ENCODE measurements at regions not wholly inside any gene's neighbourhood (a gene's known extent, or its start where the extent isn't known, plus 50 kb on each side); places are given as distances from the start of the nearest gene placed in this dataset.

- intact Hi-C loops (cut with DNase I; ENCODE audit: low total_unique reads) = no loop called here
- H3K36me3 ChIP-seq (ENCODE audit: low read depth, missing control alignments) = no peaks in the 10 kb centered on the region
- no peak overlapping the region for H3K27ac ChIP-seq
- no peak overlapping the region for H3K4me3 ChIP-seq
- TF ChIP-seq, protein P1, sequence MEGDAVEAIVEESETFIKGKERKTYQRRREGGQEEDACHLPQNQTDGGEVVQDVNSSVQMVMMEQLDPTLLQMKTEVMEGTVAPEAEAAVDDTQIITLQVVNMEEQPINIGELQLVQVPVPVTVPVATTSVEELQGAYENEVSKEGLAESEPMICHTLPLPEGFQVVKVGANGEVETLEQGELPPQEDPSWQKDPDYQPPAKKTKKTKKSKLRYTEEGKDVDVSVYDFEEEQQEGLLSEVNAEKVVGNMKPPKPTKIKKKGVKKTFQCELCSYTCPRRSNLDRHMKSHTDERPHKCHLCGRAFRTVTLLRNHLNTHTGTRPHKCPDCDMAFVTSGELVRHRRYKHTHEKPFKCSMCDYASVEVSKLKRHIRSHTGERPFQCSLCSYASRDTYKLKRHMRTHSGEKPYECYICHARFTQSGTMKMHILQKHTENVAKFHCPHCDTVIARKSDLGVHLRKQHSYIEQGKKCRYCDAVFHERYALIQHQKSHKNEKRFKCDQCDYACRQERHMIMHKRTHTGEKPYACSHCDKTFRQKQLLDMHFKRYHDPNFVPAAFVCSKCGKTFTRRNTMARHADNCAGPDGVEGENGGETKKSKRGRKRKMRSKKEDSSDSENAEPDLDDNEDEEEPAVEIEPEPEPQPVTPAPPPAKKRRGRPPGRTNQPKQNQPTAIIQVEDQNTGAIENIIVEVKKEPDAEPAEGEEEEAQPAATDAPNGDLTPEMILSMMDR (IDR thresholded peaks at IDR 0.05) = no peak
- no peak for TF ChIP-seq POLR2A (IDR thresholded peaks at IDR 0.05)
- WGBS, 2 donors = 51 to 87% methylated on average over 2 of the region's 2 CpGs
- H3K27me3 ChIP-seq = no peaks in the 10 kb centered on the region
- no peaks in the 10 kb centered on the region for H3K9me3 ChIP-seq
- DNase-seq = no peak
- H3K4me1 ChIP-seq = no peaks in the 10 kb centered on the region
Observed at GRCh38 chr14:53525608-53526007, 372.5 kb upstream of the DDHD1 start.

- no peaks in the 10 kb centered on the region for H3K36me3 ChIP-seq (ENCODE audit: low read depth, missing control alignments)
- no peaks in the 10 kb centered on the region for H3K9me3 ChIP-seq
- H3K4me3 ChIP-seq = no peak overlapping the region
- TF ChIP-seq, protein P1 (IDR thresholded peaks at IDR 0.05) = no peak
- no peak for TF ChIP-seq POLR2A (IDR thresholded peaks at IDR 0.05)
- H3K27me3 ChIP-seq = no peaks in the 10 kb centered on the region
- intact Hi-C loops (cut with DNase I; ENCODE audit: low total_unique reads) = no loop called here
- no peak overlapping the region for H3K27ac ChIP-seq
- DNase-seq = no peak
- H3K4me1 ChIP-seq = no peaks in the 10 kb centered on the region
- WGBS, 2 donors = 68 to 74% methylated on average over 4 of the region's 4 CpGs
Observed at GRCh38 chr14:53524391-53524790, 371.3 kb upstream of the DDHD1 start.

GRCh38 chr14:53523226-53523625, 370.1 kb upstream of the DDHD1 start:
- H3K27ac ChIP-seq = no peak overlapping the region
- DNase-seq = no peak
- no peaks in the 10 kb centered on the region for H3K27me3 ChIP-seq
- TF ChIP-seq, protein P1 (IDR thresholded peaks at IDR 0.05) = no peak
- TF ChIP-seq POLR2A (IDR thresholded peaks at IDR 0.05) = no peak
- H3K9me3 ChIP-seq = no peaks in the 10 kb centered on the region
- no peaks in the 10 kb centered on the region for H3K4me1 ChIP-seq
- intact Hi-C loops (cut with DNase I; ENCODE audit: low total_unique reads) = no loop called here
- H3K36me3 ChIP-seq (ENCODE audit: low read depth, missing control alignments) = no peaks in the 10 kb centered on the region
- no peak overlapping the region for H3K4me3 ChIP-seq
- WGBS, 2 donors = 93 to 98% methylated on average over 3 of the region's 3 CpGs

DNA sequence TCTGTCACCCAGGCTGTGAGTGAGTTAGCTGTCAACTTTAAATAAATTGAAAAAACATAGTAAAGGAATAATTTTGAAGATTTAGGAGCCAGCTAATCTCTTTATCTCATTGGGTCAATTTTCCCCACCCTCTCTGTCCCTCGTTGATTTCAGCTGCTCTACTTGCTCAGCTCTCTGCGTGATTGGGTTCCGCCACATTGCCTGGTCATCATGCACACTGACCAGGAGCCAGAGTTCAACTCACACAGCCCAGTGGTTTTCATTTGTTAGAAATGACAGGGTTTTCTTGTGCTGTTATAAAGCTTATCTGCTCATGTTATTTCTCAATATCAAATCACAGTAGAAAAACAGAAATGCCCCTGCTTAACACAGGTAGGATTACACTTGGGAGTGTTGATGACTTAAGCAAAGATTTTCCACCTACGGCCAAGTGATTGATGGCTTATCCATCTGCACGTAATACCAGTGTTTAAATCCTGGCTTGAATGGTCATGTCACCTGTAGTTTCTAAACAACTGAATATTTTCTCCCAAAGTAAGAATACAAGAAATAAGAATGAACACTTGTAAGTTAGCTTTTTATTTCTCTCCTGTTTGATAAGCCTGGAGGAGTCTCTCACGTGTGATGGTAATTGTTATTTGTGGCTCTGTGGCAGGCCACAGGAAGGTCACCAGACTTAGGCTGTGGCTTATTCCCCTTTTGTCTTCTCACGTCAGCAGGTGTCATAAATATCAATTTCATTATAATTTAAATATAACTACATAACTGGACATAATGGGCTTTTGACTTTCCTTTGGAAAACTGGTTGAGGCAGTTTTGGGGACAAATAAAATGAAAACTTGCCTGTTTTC, 367.2 kb upstream of the DDHD1 start:
- H3K36me3 ChIP-seq (ENCODE audit: low read depth, missing control alignments) = no peaks in the 10 kb centered on the region
- no peak for DNase-seq
- TF ChIP-seq, protein P1 (IDR thresholded peaks at IDR 0.05) = no peak
- no peak for TF ChIP-seq POLR2A (IDR thresholded peaks at IDR 0.05)
- no peaks in the 10 kb centered on the region for H3K27me3 ChIP-seq
- H3K4me1 ChIP-seq = no peaks in the 10 kb centered on the region
- 84 to 89% methylated on average over 7 of the region's 7 CpGs for WGBS, 2 donors
- no peak overlapping the region for H3K4me3 ChIP-seq
- intact Hi-C loops (cut with DNase I; ENCODE audit: low total_unique reads) = no loop called here
- H3K27ac ChIP-seq = no peak overlapping the region
- H3K9me3 ChIP-seq = no peaks in the 10 kb centered on the region

GRCh38 chr14:53519137-53519536, 366.0 kb upstream of the DDHD1 start:
- DNase-seq = no peak
- 92 to 100% methylated on average over 1 of the region's 1 CpG for WGBS, 2 donors
- Histone ChIP-seq H3K36me3 (ENCODE audit: low read depth, missing control alignments) (no peaks in the 10 kb centered on the region), H3K9me3 (no peaks in the 10 kb centered on the region), H3K27me3 (no peaks in the 10 kb centered on the region), H3K4me1 (no peaks in the 10 kb centered on the region), H3K4me3 (no peak overlapping the region), H3K27ac (no peak overlapping the region)
- intact Hi-C loops (cut with DNase I; ENCODE audit: low total_unique reads) = no loop called here
- TF ChIP-seq, protein P1 (IDR thresholded peaks at IDR 0.05) = no peak
- no peak for TF ChIP-seq POLR2A (IDR thresholded peaks at IDR 0.05)

Measured in testis (tissue), 2 donors.